Endothelial cell of umbilical vein (primary cell): ENCODE measurements at regions not wholly inside any gene's neighbourhood (a gene's known extent, or its start where the extent isn't known, plus 50 kb on each side); places are given as distances from the start of the nearest gene placed in this dataset.

Experiments used
- CTCF ChIP-seq, 2 donors: IDR thresholded peaks; 1 replicate in 1 of 2; 2 replicates in 1 of 2; pipeline ENCODE4 v1.5.1; 2011; ENCODE audit warnings: low read length in 2 of 2, mild to moderate bottlenecking in 2 of 2, moderate library complexity in 2 of 2, control low read depth in 1 of 2, inconsistent platforms in 1 of 2, low read depth in 1 of 2; ENCODE audit not compliant: insufficient read depth in 1 of 2; ENCODE audit errors: extremely low read depth in 1 of 2
- EZH2 ChIP-seq: IDR thresholded peaks from 2 replicates; pipeline ENCODE4 v1.6.1; 2012; ENCODE audit warnings: borderline replicate concordance, low read depth, mild to moderate bottlenecking, moderate library complexity, low read length, inconsistent platforms; ENCODE audit not compliant: severe bottlenecking
- GATA2 ChIP-seq: IDR thresholded peaks from 2 replicates; pipeline ENCODE4 v1.7.0; 2011; ENCODE audit warnings: low read depth, mild to moderate bottlenecking, moderate library complexity, mixed read lengths, low read length; ENCODE audit not compliant: insufficient read length, insufficient read depth
- TF ChIP-seq, protein P1 (sequence below): IDR thresholded peaks from 2 replicates; pipeline ENCODE4 v1.6.1; 2011; ENCODE audit not compliant: insufficient read depth, insufficient read length

DNA sequence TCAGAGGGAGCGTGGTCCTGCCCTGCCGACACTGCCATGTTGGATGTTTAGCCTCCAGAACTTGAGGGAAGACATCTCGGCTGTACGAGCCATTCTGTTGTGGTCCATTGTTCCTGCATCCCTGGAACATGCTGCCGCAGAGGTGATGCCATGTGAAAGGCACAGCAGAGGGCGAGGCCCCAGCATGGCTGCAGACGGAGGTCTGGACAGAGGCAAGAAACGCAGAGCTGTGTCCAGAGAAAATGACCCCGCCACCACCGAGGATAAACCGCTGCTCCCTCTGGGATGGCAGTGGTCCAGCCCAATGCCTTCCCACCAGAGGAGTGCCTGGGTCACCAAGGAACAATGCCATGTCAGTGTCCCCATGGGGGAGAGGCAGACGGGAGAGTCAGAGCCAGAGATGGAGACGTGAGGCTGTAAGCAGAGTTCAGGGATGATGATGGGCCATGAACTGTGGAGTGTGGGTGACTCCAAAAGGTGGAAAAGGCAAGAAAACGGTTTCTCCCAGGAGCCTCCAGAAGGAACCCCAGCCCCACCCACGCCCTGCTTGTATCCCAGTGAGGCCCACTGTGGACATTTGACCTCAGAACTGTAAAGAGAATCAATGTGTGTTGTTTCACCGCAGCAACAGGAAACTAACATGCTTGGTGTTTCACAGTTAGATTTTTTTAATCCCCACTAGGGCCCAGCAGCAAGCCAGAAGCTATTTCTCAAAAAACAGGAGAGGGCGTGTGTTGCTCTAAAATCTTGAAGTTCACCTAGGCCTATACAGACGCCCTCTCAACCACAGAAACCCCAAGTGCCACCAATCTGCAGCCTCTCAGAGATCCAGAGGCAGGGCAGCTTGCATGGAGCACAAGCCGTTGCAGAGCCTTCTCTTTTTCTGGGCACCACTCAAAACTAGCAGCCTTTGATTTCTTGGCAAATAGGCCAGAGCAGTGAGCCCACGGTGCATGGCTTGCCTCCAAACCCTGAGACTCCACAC lies 1422.9 kb downstream of the TBC1D22A start:
- no peak for TF ChIP-seq CTCF (IDR thresholded peaks at IDR 0.05; ENCODE audit: extremely low read depth in 1 of 2, insufficient read depth in 1 of 2, low read depth in 1 of 2, low read length in 2 of 2)
- TF ChIP-seq, protein P1, sequence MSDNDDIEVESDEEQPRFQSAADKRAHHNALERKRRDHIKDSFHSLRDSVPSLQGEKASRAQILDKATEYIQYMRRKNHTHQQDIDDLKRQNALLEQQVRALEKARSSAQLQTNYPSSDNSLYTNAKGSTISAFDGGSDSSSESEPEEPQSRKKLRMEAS: no peak
- no peak for TF ChIP-seq GATA2
- no peak for TF ChIP-seq EZH2
